ENCODE measurements at regions not wholly inside any gene's neighbourhood (a gene's known extent, or its start where the extent isn't known, plus 50 kb on each side); places are given as distances from the start of the nearest gene placed in this dataset.

- no peaks in the 10 kb centered on the region for H3K9me3 ChIP-seq (ENCODE audit: insufficient read depth, low read length)
- H3K9ac ChIP-seq (ENCODE audit: low read length) = no peak overlapping the region
- H3K36me3 ChIP-seq (replicated peaks; ENCODE audit: low read depth, low read length) = no peaks in the 10 kb centered on the region
- TF ChIP-seq EZH2phosphoT487 (IDR thresholded peaks at IDR 0.05; ENCODE audit: low read depth) (no peak), CTCF (IDR thresholded peaks at IDR 0.05; ENCODE audit: low read depth, low read length) (no peak)
- no peak overlapping the region for H2AFZ ChIP-seq (ENCODE audit: low read depth, low read length)
- H3K4me2 ChIP-seq (ENCODE audit: low read length) = no peak overlapping the region
- no peaks in the 10 kb centered on the region for H3K4me1 ChIP-seq (ENCODE audit: low read length)
- no peak overlapping the region for H3K4me3 ChIP-seq (ENCODE audit: low read length)
- H4K20me1 ChIP-seq (ENCODE audit: insufficient read depth, low read length) = no peaks in the 10 kb centered on the region
- H3K79me2 ChIP-seq (ENCODE audit: low read length) = no peaks in the 10 kb centered on the region
- H3K27ac ChIP-seq (ENCODE audit: low read length) = no peak overlapping the region
- no peaks in the 10 kb centered on the region for H3K27me3 ChIP-seq (ENCODE audit: low read depth, low read length)
Observed at GRCh38 chr10:21170216-21170615, 273.1 kb upstream of the NEBL start.

- H3K9me3 ChIP-seq (ENCODE audit: insufficient read depth, low read length) = no peaks in the 10 kb centered on the region
- no peak overlapping the region for H3K4me3 ChIP-seq (ENCODE audit: low read length)
- H3K4me1 ChIP-seq (ENCODE audit: low read length) = no peaks in the 10 kb centered on the region
- H3K27me3 ChIP-seq (ENCODE audit: low read depth, low read length) = no peaks in the 10 kb centered on the region
- H3K79me2 ChIP-seq (ENCODE audit: low read length) = no peaks in the 10 kb centered on the region
- no peak overlapping the region for H3K4me2 ChIP-seq (ENCODE audit: low read length)
- no peak overlapping the region for H3K27ac ChIP-seq (ENCODE audit: low read length)
- no peaks in the 10 kb centered on the region for H3K36me3 ChIP-seq (replicated peaks; ENCODE audit: low read depth, low read length)
- no peak overlapping the region for H3K9ac ChIP-seq (ENCODE audit: low read length)
- TF ChIP-seq EZH2phosphoT487 (IDR thresholded peaks at IDR 0.05; ENCODE audit: low read depth) = no peak
- no peak for TF ChIP-seq CTCF (IDR thresholded peaks at IDR 0.05; ENCODE audit: low read depth, low read length)
- H4K20me1 ChIP-seq (ENCODE audit: insufficient read depth, low read length) = no peaks in the 10 kb centered on the region
- no peak overlapping the region for H2AFZ ChIP-seq (ENCODE audit: low read depth, low read length)
Observed at GRCh38 chr10:21169271-21169670, 272.2 kb upstream of the NEBL start.

GRCh38 chr10:21167288-21168010 is 270.3 kb upstream of the NEBL start:
- Histone ChIP-seq H3K27me3 (ENCODE audit: low read depth, low read length) (no peaks in the 10 kb centered on the region), H2AFZ (ENCODE audit: low read depth, low read length) (no peak overlapping the region), H3K36me3 (replicated peaks; ENCODE audit: low read depth, low read length) (no peaks in the 10 kb centered on the region), H3K4me2 (ENCODE audit: low read length) (no peak overlapping the region), H3K9ac (ENCODE audit: low read length) (no peak overlapping the region), H3K27ac (ENCODE audit: low read length) (no peak overlapping the region), H3K4me3 (ENCODE audit: low read length) (no peak overlapping the region), H4K20me1 (ENCODE audit: insufficient read depth, low read length) (no peaks in the 10 kb centered on the region), H3K4me1 (ENCODE audit: low read length) (no peaks in the 10 kb centered on the region), H3K79me2 (ENCODE audit: low read length) (no peaks in the 10 kb centered on the region), H3K9me3 (ENCODE audit: insufficient read depth, low read length) (no peaks in the 10 kb centered on the region)
- TF ChIP-seq EZH2phosphoT487 (IDR thresholded peaks at IDR 0.05; ENCODE audit: low read depth) = no peak
- no peak for TF ChIP-seq CTCF (IDR thresholded peaks at IDR 0.05; ENCODE audit: low read depth, low read length)

- Histone ChIP-seq H3K9ac (ENCODE audit: low read length) (no peak overlapping the region), H2AFZ (ENCODE audit: low read depth, low read length) (no peak overlapping the region), H3K27me3 (ENCODE audit: low read depth, low read length) (no peaks in the 10 kb centered on the region), H3K36me3 (replicated peaks; ENCODE audit: low read depth, low read length) (no peaks in the 10 kb centered on the region), H3K79me2 (ENCODE audit: low read length) (no peaks in the 10 kb centered on the region), H3K4me2 (ENCODE audit: low read length) (no peak overlapping the region), H3K4me1 (ENCODE audit: low read length) (no peaks in the 10 kb centered on the region), H3K9me3 (ENCODE audit: insufficient read depth, low read length) (no peaks in the 10 kb centered on the region), H3K4me3 (ENCODE audit: low read length) (no peak overlapping the region), H3K27ac (ENCODE audit: low read length) (no peak overlapping the region), H4K20me1 (ENCODE audit: insufficient read depth, low read length) (no peaks in the 10 kb centered on the region)
- TF ChIP-seq EZH2phosphoT487 (IDR thresholded peaks at IDR 0.05; ENCODE audit: low read depth) (no peak), CTCF (IDR thresholded peaks at IDR 0.05; ENCODE audit: low read depth, low read length) (no peak)
Observed at GRCh38 chr10:21166557-21167287, 269.6 kb upstream of the NEBL start.

Measured in OCI-LY3 (cell line).